Parathyroid adenoma (tissue), 2 donors: ENCODE measurements at regions not wholly inside any gene's neighbourhood (a gene's known extent, or its start where the extent isn't known, plus 50 kb on each side); places are given as distances from the start of the nearest gene placed in this dataset.

ENCODE experiments used
- H2AFZ ChIP-seq: fragments of 300-600 bp; sonication (generic); one replicate; pipeline ENCODE4 v1.7.0; 2017; ENCODE audit warnings: antibody characterized with exemption, mild to moderate bottlenecking
- H3K27ac ChIP-seq: fragments of 300-600 bp; sonication (generic); one replicate; pipeline ENCODE4 v1.7.0; 2017
- H3K27me3 ChIP-seq: fragments of 300-600 bp; sonication (generic); one replicate; pipeline ENCODE4 v1.7.0; 2017; ENCODE audit warnings: low read length; ENCODE audit not compliant: control insufficient read depth, insufficient read depth
- H3K36me3 ChIP-seq: fragments of 300-600 bp; sonication (generic); one replicate; pipeline ENCODE4 v1.7.0; 2017; ENCODE audit warnings: low read length; ENCODE audit not compliant: control insufficient read depth, insufficient read depth
- H3K4me1 ChIP-seq: fragments of 300-600 bp; sonication (generic); one replicate; pipeline ENCODE4 v1.7.0; 2017; ENCODE audit warnings: control low read depth
- H3K4me2 ChIP-seq: fragments of 300-600 bp; sonication (generic); one replicate; pipeline ENCODE4 v1.7.0; 2017; ENCODE audit warnings: low read length
- H3K4me3 ChIP-seq: fragments of 300-600 bp; sonication (generic); one replicate; pipeline ENCODE4 v1.7.0; 2017; ENCODE audit warnings: low read depth, low read length
- H3K79me2 ChIP-seq: fragments of 300-600 bp; sonication (generic); one replicate; pipeline ENCODE4 v1.7.0; 2017; ENCODE audit warnings: control low read depth
- H3K9ac ChIP-seq: fragments of 300-600 bp; sonication (generic); one replicate; pipeline ENCODE4 v1.7.0; 2017; ENCODE audit warnings: mild to moderate bottlenecking
- H3K9me3 ChIP-seq: fragments of 300-600 bp; sonication (generic); one replicate; pipeline ENCODE4 v1.7.0; 2017; ENCODE audit warnings: low read length; ENCODE audit not compliant: control insufficient read depth
- TF ChIP-seq, protein P1 (sequence below): fragments of 300-600 bp; sonication (generic); IDR thresholded peaks from one replicate; pipeline ENCODE4 v1.7.0; 2017; ENCODE audit warnings: antibody characterized with exemption, mild to moderate bottlenecking
- donor health status: primary hyperparathyroidism.

DNA sequence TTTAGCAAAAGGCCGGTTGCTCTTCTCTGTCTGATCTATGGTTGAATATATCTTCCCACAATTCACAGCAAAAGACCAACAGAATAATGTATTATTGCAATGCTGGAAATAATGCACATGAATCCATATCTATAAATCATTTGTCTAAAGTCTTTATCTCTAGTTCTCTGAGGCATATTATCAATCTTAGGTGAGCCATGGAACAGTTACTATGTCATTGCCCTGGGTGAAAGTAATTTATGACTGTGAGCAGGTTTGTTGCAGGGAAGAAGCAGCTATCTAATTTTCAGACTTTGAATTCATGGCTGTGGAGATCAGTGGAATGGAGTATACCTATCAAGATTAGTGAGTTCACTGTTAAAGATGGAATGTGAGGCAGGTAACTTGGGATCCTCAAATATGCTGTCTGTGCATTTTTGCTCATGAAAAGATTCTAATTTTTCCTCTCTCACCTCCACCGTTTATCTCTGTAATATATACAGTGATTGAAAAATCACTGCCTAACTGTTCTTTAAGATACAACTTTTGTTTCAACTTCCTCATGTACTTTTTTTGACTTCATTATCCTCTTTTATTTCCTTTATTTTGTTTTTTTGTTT lies 256.8 kb upstream of the ARSJ start:
- TF ChIP-seq, protein P1, sequence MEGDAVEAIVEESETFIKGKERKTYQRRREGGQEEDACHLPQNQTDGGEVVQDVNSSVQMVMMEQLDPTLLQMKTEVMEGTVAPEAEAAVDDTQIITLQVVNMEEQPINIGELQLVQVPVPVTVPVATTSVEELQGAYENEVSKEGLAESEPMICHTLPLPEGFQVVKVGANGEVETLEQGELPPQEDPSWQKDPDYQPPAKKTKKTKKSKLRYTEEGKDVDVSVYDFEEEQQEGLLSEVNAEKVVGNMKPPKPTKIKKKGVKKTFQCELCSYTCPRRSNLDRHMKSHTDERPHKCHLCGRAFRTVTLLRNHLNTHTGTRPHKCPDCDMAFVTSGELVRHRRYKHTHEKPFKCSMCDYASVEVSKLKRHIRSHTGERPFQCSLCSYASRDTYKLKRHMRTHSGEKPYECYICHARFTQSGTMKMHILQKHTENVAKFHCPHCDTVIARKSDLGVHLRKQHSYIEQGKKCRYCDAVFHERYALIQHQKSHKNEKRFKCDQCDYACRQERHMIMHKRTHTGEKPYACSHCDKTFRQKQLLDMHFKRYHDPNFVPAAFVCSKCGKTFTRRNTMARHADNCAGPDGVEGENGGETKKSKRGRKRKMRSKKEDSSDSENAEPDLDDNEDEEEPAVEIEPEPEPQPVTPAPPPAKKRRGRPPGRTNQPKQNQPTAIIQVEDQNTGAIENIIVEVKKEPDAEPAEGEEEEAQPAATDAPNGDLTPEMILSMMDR: no peak
- Histone ChIP-seq H3K36me3 (no peaks in the 10 kb centered on the region), H3K4me2 (no peak overlapping the region), H3K9me3 (no peaks in the 10 kb centered on the region), H3K4me1 (no peaks in the 10 kb centered on the region), H2AFZ (no peak overlapping the region), H3K79me2 (no peaks in the 10 kb centered on the region), H3K27me3 (no peaks in the 10 kb centered on the region), H3K27ac (no peak overlapping the region), H3K9ac (no peak overlapping the region), H3K4me3 (no peak overlapping the region)

DNA sequence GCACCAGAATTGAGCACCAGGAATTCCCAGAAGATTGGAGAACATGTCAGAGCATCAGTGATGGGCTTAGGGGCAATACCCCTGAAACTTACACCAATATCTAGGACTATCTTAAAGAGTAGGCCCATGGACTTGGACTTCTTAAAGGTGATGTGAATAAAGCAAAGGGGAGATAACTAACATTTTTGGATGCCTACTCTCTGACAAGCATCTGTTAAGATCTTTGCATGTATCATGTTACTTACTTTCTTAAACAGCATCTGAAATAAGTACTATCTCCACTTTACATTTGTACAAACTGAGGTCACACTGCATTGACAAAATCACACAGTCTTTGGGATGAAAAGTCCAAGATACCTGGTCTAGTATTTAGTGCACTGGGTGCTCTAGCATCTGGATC lies 258.6 kb upstream of the ARSJ start:
- H3K27me3 ChIP-seq: no peaks in the 10 kb centered on the region
- no peaks in the 10 kb centered on the region for H3K4me1 ChIP-seq
- no peak overlapping the region for H3K9ac ChIP-seq
- TF ChIP-seq, protein P1: no peak
- H3K36me3 ChIP-seq: no peaks in the 10 kb centered on the region
- H3K4me3 ChIP-seq: no peak overlapping the region
- H2AFZ ChIP-seq: no peak overlapping the region
- H3K4me2 ChIP-seq: no peak overlapping the region
- H3K79me2 ChIP-seq: no peaks in the 10 kb centered on the region
- H3K9me3 ChIP-seq: no peaks in the 10 kb centered on the region
- H3K27ac ChIP-seq: no peak overlapping the region

DNA sequence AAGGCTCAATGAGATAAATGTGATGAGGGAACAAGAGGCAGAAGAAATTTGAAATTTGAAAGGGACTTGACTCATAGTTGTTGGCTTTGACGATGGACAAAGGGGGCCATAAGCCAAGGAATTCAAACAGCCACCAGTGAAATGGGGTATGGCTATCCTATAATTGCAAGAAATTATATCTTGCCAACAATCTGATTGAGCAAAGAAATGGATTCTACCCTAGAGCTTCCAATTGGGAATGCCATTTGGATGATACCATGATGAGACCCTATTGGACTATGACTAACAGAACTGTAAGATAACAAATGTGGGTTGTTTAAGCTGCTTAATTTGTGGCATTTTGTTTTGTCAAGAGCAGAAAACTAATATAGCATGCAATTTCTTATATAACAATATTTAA lies 270.1 kb upstream of the ARSJ start:
- no peak overlapping the region for H3K4me3 ChIP-seq
- TF ChIP-seq, protein P1: no peak

DNA sequence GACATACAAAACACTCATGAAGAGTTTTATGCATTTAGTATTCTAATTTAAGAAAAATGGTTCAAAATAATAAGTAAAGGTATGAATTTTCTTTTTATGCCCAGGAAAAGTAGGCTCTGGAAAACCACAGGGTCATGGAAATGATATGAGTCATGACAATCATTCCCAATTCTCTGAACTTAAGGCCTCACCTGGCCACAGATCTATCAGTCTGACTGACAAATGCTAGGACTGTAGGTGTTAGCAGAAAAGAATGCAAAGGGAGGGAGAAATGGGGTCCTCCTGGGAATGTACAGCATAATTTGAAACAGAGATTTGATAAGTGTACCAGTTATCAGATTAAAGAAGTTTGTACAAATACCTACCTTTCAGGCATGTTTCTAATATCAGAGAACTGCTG lies 270.5 kb upstream of the ARSJ start:
- TF ChIP-seq, protein P1: no peak
- H3K4me3 ChIP-seq: no peak overlapping the region
- no peak overlapping the region for H3K9ac ChIP-seq
- H3K79me2 ChIP-seq: no peaks in the 10 kb centered on the region
- no peaks in the 10 kb centered on the region for H3K27me3 ChIP-seq
- no peaks in the 10 kb centered on the region for H3K36me3 ChIP-seq
- no peak overlapping the region for H2AFZ ChIP-seq
- H3K9me3 ChIP-seq: no peaks in the 10 kb centered on the region
- H3K27ac ChIP-seq: no peak overlapping the region
- H3K4me2 ChIP-seq: no peak overlapping the region
- no peaks in the 10 kb centered on the region for H3K4me1 ChIP-seq

More for the DNA sequence above, 270.1 kb upstream of the ARSJ start:
- H3K27me3 ChIP-seq: no peaks in the 10 kb centered on the region
- no peaks in the 10 kb centered on the region for H3K4me1 ChIP-seq
- H3K27ac ChIP-seq: no peak overlapping the region
- H2AFZ ChIP-seq: no peak overlapping the region
- H3K9me3 ChIP-seq: no peaks in the 10 kb centered on the region
- H3K36me3 ChIP-seq: no peaks in the 10 kb centered on the region
- H3K4me2 ChIP-seq: no peak overlapping the region
- H3K9ac ChIP-seq: no peak overlapping the region
- no peaks in the 10 kb centered on the region for H3K79me2 ChIP-seq

DNA sequence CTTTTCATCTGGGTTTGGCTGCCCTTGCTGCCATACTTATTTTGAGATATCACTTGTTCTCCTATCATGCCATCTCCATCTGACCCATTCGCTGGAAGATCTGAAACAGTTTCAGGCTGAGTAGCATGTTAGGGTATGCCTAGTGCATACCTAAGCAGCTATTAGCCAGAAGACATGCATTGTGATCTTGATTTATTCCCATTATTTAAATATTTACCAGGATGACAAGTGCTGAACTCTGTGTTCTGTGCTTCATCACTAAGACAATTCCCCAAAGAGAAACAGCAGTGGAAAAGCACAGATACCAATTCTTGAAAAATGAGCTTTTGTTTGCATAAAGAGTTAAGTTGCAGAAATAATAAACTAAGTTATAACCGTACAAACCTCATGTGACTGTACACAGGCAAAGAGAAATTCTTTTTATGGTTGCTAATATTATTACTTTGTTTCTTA lies 271.0 kb upstream of the ARSJ start:
- Histone ChIP-seq H3K36me3 (no peaks in the 10 kb centered on the region), H3K4me2 (no peak overlapping the region), H3K4me3 (no peak overlapping the region), H3K27me3 (no peaks in the 10 kb centered on the region), H3K79me2 (no peaks in the 10 kb centered on the region), H3K4me1 (no peaks in the 10 kb centered on the region), H3K27ac (no peak overlapping the region), H3K9ac (no peak overlapping the region), H3K9me3 (no peaks in the 10 kb centered on the region), H2AFZ (no peak overlapping the region)
- TF ChIP-seq, protein P1: no peak
